GM12878 (cell line): ENCODE measurements at regions not wholly inside any gene's neighbourhood (a gene's known extent, or its start where the extent isn't known, plus 50 kb on each side); places are given as distances from the start of the nearest gene placed in this dataset.

Experiments used
- ATAC-seq: fragments of 200-7000 bp; cut with Tn5 transposase; 3 replicates; pipeline ENCODE4 v1.9.1; 2020; ENCODE audit warnings: mild to moderate bottlenecking, moderate library complexity
- BruUV-seq: library from RNA; stranded (reverse); fragments of 400-500 nt; replicated peaks from 2 replicates; lab custom pipeline; 2021; lab: Mats Ljungman, UMichigan
- CTCF ChIA-PET: fragments of 300-600 bp; sonication (Branson Sonifier 250); formaldehyde crosslinking; extraction: SDS; loops from one replicate; lab custom pipeline; 2021; ENCODE audit warnings: inconsistent platforms; lab: Yijun Ruan, JAX
- POLR2A ChIA-PET: fragments of 350-600 bp; formaldehyde crosslinking; extraction: SDS; loops from one replicate; lab custom pipeline; 2021; ENCODE audit warnings: inconsistent platforms; lab: Charles Lee
- RAD21 ChIA-PET: fragments of 300-600 bp; sonication (Branson Sonifier 250); formaldehyde crosslinking; loops from one replicate; lab custom pipeline; 2023; ENCODE audit warnings: antibody characterized with exemption; ENCODE audit not compliant: unreplicated experiment; lab: Charles Lee
- SMC1A ChIA-PET: fragments of 300-600 bp; sonication (Branson Sonifier 250); formaldehyde crosslinking; loops from one replicate; lab custom pipeline; 2023; ENCODE audit not compliant: unreplicated experiment, uncharacterized antibody; lab: Charles Lee
- DNase-seq: peaks from one replicate; pipeline ENCODE4 v3.0.0-alpha.2; 2011; ENCODE audit warnings: low read depth, low spot score
- FAIRE-seq: peaks from 3 replicates; lab custom pipeline; 2011; peaks lifted over from hg19 to GRCh38; lab: Jason Lieb, UNC
- H2AFZ ChIP-seq: 2 replicates; pipeline ENCODE4 v1.6.0; 2011; ENCODE audit warnings: low read depth, low read length, control low read depth; ENCODE audit not compliant: control insufficient read depth
- H3K27ac ChIP-seq: 2 replicates; pipeline ENCODE4 v1.5.1; 2011; ENCODE audit warnings: control low read depth; ENCODE audit not compliant: control insufficient read depth, insufficient read depth
- H3K27me3 ChIP-seq, 2 experiments: replicated peaks in 1 of 2; 2 replicates each; pipeline versions ENCODE4 v1.6.0 to v1.6.1; 2011; ENCODE audit warnings: low read length in 1 of 2; ENCODE audit not compliant: control insufficient read depth in 2 of 2, insufficient read depth in 2 of 2
- H3K36me3 ChIP-seq, 2 experiments: 2 replicates each; pipeline ENCODE4 v1.5.1; 2011; ENCODE audit warnings: low read length in 1 of 2; ENCODE audit not compliant: control insufficient read depth in 2 of 2, insufficient read depth in 2 of 2
- H3K4me1 ChIP-seq: 2 replicates; pipeline ENCODE4 v1.6.1; 2011; ENCODE audit warnings: mild to moderate bottlenecking, low read length, moderate library complexity, mixed read lengths; ENCODE audit not compliant: control insufficient read depth, insufficient read depth
- H3K4me2 ChIP-seq: 2 replicates; pipeline ENCODE4 v1.6.0; 2011; ENCODE audit warnings: control low read depth; ENCODE audit not compliant: control insufficient read depth, insufficient read depth
- H3K4me3 ChIP-seq: fragments of 200-600 bp; sonication (generic); 2 replicates; pipeline ENCODE4 v1.5.1; 2016
- H3K79me2 ChIP-seq: 2 replicates; pipeline ENCODE4 v1.6.0; 2011; ENCODE audit warnings: low read length; ENCODE audit not compliant: control insufficient read depth, insufficient read depth
- H3K9ac ChIP-seq: 2 replicates; pipeline ENCODE4 v1.8.0; 2011; ENCODE audit warnings: low read length, control low read depth, mixed read lengths; ENCODE audit not compliant: control insufficient read depth, insufficient read depth
- H3K9me3 ChIP-seq: replicated peaks from 3 replicates; pipeline ENCODE4 v1.5.1; 2011; ENCODE audit warnings: mild to moderate bottlenecking, low read length; ENCODE audit not compliant: control insufficient read depth, insufficient read depth
- H4K20me1 ChIP-seq: 2 replicates; pipeline ENCODE4 v1.6.0; 2011; ENCODE audit not compliant: control insufficient read depth, insufficient read depth
- ASH2L ChIP-seq: fragments of 300-600, 200-600 bp; sonication (generic); IDR thresholded peaks from 2 replicates; pipeline ENCODE4 v1.6.1; 2017; ENCODE audit warnings: low read depth, mild to moderate bottlenecking, borderline replicate concordance
- BMI1 ChIP-seq: fragments of 450-650 bp; IDR thresholded peaks from 2 replicates; pipeline ENCODE4 v1.6.1; 2016; ENCODE audit warnings: mild to moderate bottlenecking, moderate library complexity, borderline replicate concordance
- CBX3 ChIP-seq: fragments of 200-600 bp; sonication (generic); IDR thresholded peaks from 2 replicates; pipeline ENCODE4 v1.6.1; 2016; ENCODE audit warnings: low read depth, borderline replicate concordance
- CHD4 ChIP-seq: fragments of 200-600 bp; sonication (generic); IDR thresholded peaks from 2 replicates; pipeline ENCODE4 v1.6.1; 2016; ENCODE audit warnings: mild to moderate bottlenecking
- EED ChIP-seq: sonication (generic); IDR thresholded peaks from 2 replicates; pipeline ENCODE4 v1.6.1; 2016; ENCODE audit warnings: antibody characterized with exemption, low read depth
- FOXK2 ChIP-seq: fragments of 450-650 bp; IDR thresholded peaks from 2 replicates; pipeline ENCODE4 v1.6.1; 2017; ENCODE audit warnings: mild to moderate bottlenecking, moderate library complexity
- KDM1A ChIP-seq: fragments of 200-600 bp; sonication (generic); IDR thresholded peaks from 2 replicates; pipeline ENCODE4 v1.6.1; 2016; ENCODE audit warnings: borderline replicate concordance
- NFIC ChIP-seq: IDR thresholded peaks from 2 replicates; pipeline ENCODE4 v1.6.1; 2012; ENCODE audit warnings: low read depth, mild to moderate bottlenecking, inconsistent platforms, low read length, moderate library complexity
- NFYB ChIP-seq: IDR thresholded peaks from 2 replicates; pipeline ENCODE4 v1.6.1; 2011; ENCODE audit warnings: low read depth, mild to moderate bottlenecking, low read length, improper control_type of control experiment, moderate library complexity; ENCODE audit not compliant: insufficient read depth
- RBBP5 ChIP-seq: fragments of 200-600 bp; sonication (generic); conservative IDR thresholded peaks from 2 replicates; pipeline ENCODE4 v1.6.1; 2016
- SMAD1 ChIP-seq: fragments of 450-650 bp; IDR thresholded peaks from 2 replicates; pipeline ENCODE4 v1.6.1; 2018; ENCODE audit warnings: mild to moderate bottlenecking, low read depth; ENCODE audit not compliant: partially characterized antibody
- SMARCA5 ChIP-seq: fragments of 450-650 bp; IDR thresholded peaks from 2 replicates; pipeline ENCODE4 v1.6.1; 2017; ENCODE audit warnings: mild to moderate bottlenecking
- SMC3 ChIP-seq: IDR thresholded peaks from 2 replicates; pipeline ENCODE4 v1.6.1; 2011; ENCODE audit warnings: low read length, improper control_type of control experiment, borderline replicate concordance
- TARDBP ChIP-seq: IDR thresholded peaks from 2 replicates; pipeline ENCODE4 v1.6.1; 2016; ENCODE audit warnings: borderline replicate concordance
- TCF7 ChIP-seq: IDR thresholded peaks from 2 replicates; pipeline ENCODE4 v1.6.1; 2014; ENCODE audit warnings: antibody characterized with exemption, borderline replicate concordance
- WGBS: methylation state at CpG from one replicate; pipeline ENCODE4 v1.1.6; 2016; ENCODE audit warnings: low lambda C conversion rate; ENCODE audit not compliant: insufficient replicate concordance, insufficient coverage; ENCODE audit errors: missing lambda C conversion rate; 5-methylcytosine and 5-hydroxymethylcytosine counted together
- in situ Hi-C: fragments of 300-500 bp; cut with MboI; formaldehyde crosslinking; loops from 9 replicates; pipeline ENCODE4 v1.14.3; 2018; ENCODE audit warnings: mixed read lengths
- intact Hi-C: fragments of 100-400 bp; cut with micrococcal nuclease; formaldehyde crosslinking; loops from one replicate; pipeline ENCODE4 v1.14.2; 2022; ENCODE audit not compliant: unreplicated experiment
- TF ChIP-seq, protein P1 (sequence below): IDR thresholded peaks from 2 replicates; pipeline ENCODE4 v1.6.1; 2012; ENCODE audit warnings: low read length, inconsistent platforms
- TF ChIP-seq, protein P2 (sequence below): fragments of 450-650 bp; IDR thresholded peaks from 2 replicates; pipeline ENCODE4 v1.6.1; 2017; ENCODE audit warnings: mild to moderate bottlenecking, moderate library complexity
- TF ChIP-seq, protein P3 (sequence below): IDR thresholded peaks from 2 replicates; pipeline ENCODE4 v1.6.1; 2011; ENCODE audit warnings: borderline replicate concordance, low read depth, mild to moderate bottlenecking, moderate library complexity, low read length; ENCODE audit not compliant: insufficient read depth, poor library complexity, severe bottlenecking

DNA sequence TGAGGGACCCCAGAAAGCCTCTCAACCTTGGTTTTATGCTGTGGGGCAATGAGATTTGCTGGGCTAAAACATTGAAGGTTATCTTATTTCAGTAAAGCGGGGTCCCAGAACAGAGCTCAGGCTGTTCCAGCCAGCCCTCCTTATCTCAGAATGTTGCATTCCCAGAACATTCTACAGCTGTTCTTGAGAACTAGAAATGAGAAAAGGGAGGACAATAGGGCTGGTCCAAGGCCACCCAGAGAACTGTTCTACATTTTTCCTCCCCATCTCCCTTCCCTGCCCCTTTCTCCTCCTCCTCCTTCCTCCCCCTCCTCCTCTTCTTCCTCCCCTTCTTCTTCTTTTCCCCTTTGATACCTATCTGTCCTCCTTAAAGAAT is 70.4 kb upstream of the SLC7A11 start (continued):
- TF ChIP-seq FOXK2: no peak
- no peak for TF ChIP-seq NFIC
- TF ChIP-seq, protein P1, sequence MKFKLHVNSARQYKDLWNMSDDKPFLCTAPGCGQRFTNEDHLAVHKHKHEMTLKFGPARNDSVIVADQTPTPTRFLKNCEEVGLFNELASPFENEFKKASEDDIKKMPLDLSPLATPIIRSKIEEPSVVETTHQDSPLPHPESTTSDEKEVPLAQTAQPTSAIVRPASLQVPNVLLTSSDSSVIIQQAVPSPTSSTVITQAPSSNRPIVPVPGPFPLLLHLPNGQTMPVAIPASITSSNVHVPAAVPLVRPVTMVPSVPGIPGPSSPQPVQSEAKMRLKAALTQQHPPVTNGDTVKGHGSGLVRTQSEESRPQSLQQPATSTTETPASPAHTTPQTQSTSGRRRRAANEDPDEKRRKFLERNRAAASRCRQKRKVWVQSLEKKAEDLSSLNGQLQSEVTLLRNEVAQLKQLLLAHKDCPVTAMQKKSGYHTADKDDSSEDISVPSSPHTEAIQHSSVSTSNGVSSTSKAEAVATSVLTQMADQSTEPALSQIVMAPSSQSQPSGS: no peak
- TF ChIP-seq ASH2L: no peak
- no peak for TF ChIP-seq TCF7
- TF ChIP-seq CBX3: no peak
- no peak for TF ChIP-seq RBBP5
- TF ChIP-seq SMC3: no peak
- no peak for TF ChIP-seq EED
- TF ChIP-seq, all 136 proteins: peak for 0

DNA sequence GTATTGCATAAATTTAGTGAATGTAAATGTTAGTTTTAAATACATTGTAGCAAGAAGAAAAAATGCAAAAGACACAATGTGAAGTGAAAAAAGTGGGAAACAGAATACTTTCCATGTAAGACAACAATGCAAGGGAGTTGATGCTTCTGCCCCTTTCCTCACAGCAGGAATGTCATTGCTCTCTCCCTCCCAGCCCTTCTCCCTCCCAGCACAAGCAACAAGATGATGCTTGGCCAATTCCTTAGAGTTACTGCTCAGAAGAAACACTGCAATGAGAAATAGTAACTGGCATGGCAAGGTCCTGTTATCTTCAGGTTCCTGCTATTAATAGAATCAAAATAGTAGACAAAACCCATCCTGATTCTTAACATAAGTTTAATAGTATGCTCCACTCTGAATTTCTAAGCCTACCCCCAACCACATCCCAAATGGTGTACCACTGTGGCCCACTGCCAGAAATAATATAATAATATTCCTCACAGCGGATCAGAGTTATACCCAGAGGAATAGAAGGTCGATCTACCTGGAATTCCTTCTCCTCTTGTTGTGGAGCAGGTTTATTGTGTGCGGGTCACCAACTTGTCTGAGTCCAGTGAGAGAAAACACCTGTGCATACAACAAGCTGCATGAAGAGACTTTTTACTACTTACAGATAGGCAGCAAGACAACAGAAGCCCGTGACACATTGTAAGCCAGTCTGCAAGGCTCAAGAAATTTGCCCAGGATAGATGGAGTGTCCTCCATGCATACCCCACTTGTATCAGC is 69.8 kb upstream of the SLC7A11 start:
- 35% methylated on average over 4 of the region's 4 CpGs for WGBS
- no peak overlapping the region for H2AFZ ChIP-seq
- no peak for FAIRE-seq
- TF ChIP-seq TARDBP (no peak), BMI1 (no peak), SMARCA5 (no peak), SMAD1 (no peak), EED (no peak), KDM1A (no peak), NFYB (no peak), CHD4 (no peak)
- TF ChIP-seq, protein P2, sequence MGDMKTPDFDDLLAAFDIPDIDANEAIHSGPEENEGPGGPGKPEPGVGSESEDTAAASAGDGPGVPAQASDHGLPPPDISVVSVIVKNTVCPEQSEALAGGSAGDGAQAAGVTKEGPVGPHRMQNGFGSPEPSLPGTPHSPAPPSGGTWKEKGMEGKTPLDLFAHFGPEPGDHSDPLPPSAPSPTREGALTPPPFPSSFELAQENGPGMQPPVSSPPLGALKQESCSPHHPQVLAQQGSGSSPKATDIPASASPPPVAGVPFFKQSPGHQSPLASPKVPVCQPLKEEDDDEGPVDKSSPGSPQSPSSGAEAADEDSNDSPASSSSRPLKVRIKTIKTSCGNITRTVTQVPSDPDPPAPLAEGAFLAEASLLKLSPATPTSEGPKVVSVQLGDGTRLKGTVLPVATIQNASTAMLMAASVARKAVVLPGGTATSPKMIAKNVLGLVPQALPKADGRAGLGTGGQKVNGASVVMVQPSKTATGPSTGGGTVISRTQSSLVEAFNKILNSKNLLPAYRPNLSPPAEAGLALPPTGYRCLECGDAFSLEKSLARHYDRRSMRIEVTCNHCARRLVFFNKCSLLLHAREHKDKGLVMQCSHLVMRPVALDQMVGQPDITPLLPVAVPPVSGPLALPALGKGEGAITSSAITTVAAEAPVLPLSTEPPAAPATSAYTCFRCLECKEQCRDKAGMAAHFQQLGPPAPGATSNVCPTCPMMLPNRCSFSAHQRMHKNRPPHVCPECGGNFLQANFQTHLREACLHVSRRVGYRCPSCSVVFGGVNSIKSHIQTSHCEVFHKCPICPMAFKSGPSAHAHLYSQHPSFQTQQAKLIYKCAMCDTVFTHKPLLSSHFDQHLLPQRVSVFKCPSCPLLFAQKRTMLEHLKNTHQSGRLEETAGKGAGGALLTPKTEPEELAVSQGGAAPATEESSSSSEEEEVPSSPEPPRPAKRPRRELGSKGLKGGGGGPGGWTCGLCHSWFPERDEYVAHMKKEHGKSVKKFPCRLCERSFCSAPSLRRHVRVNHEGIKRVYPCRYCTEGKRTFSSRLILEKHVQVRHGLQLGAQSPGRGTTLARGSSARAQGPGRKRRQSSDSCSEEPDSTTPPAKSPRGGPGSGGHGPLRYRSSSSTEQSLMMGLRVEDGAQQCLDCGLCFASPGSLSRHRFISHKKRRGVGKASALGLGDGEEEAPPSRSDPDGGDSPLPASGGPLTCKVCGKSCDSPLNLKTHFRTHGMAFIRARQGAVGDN: no peak
- TF ChIP-seq, protein P3, sequence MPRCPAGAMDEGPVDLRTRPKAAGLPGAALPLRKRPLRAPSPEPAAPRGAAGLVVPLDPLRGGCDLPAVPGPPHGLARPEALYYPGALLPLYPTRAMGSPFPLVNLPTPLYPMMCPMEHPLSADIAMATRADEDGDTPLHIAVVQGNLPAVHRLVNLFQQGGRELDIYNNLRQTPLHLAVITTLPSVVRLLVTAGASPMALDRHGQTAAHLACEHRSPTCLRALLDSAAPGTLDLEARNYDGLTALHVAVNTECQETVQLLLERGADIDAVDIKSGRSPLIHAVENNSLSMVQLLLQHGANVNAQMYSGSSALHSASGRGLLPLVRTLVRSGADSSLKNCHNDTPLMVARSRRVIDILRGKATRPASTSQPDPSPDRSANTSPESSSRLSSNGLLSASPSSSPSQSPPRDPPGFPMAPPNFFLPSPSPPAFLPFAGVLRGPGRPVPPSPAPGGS: no peak

More for the DNA sequence above, 69.8 kb upstream of the SLC7A11 start:
- Histone ChIP-seq H3K79me2 (no peaks in the 10 kb centered on the region), H3K4me1 (no peaks in the 10 kb centered on the region), H3K9me3 (no peaks in the 10 kb centered on the region; the same call in 2 of the 3 replicates), H3K4me3 (no peak overlapping the region), H3K27ac (no peak overlapping the region), H3K36me3 (no peaks in the 10 kb centered on the region), H3K27me3 (no peaks in the 10 kb centered on the region), H4K20me1 (no peaks in the 10 kb centered on the region), H3K4me2 (no peak overlapping the region), H3K9ac (no peak overlapping the region)
- intact Hi-C loops: no loop called here
- no TSS peak for BruUV-seq
- ChIA-PET SMC1A (interaction anchor here (0.8 to 1.6 kb wide), 3 partner anchors 12 to 17 kb away, joined by 3 to 4 read pairs (median 3); no protein-coding TSS in a partner anchor), POLR2A (no interaction called here), RAD21 (no interaction called here), CTCF (interaction anchor here (1.3 kb wide), 1 partner anchor 9 kb away, joined by 4 read pairs; no protein-coding TSS in a partner anchor)
- no peak for ATAC-seq
- no peak for DNase-seq
- in situ Hi-C loops: no loop called here
